DMS153 treated with DMSO at 0.1 percent for 48 hours (cell line): ENCODE measurements at regions not wholly inside any gene's neighbourhood (a gene's known extent, or its start where the extent isn't known, plus 50 kb on each side); places are given as distances from the start of the nearest gene placed in this dataset.

Experiments used
- DNase-seq: peaks from one replicate; lab custom pipeline; 2025; ENCODE audit not compliant: unreplicated experiment; lab: John Stamatoyannopoulos, UW

DNA sequence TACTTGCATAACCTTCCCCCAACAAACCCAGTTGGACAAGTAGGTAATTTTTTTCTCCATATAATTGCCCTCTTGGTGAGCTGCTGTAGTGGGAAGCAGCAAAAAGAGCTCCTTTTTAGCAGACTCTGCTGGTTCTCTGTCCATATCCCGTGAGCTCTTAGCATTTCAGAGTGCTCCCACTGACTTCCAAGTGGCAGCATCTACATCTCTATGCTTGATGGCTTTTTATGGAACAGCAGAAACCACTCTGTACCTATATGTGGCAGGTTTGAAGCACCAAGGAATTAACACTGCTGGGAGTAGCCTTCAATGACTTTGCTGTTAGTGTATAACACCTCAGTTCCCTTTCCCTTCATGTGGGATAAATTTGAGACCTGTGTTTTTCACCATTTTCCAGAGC lies 168.4 kb upstream of the NHS start:
- DNase-seq = no peak

- DNase-seq = no peak
These were observed 160.0 kb upstream of the NHS start for GRCh38 chrX:17214962-17215361.

DNA sequence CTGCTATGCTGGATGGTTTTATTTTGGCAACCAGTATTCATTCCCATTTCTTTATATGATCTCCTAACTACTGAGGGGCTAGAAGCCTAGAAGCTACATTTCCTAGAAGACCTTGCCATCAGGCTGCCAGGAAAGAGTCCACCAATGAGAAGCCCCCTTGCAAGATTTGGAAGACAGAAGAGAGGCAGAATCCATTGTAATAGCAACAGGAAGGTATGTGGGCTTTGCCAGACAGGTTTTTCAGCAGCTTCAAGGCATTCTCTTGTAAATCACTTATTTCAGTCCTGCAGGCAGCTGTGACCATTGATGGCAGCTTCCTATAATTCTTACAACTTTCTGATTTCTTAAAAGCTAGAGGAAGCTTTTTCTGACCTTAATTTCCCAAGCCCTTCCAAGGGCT lies 148.3 kb upstream of the NHS start:
- DNase-seq = no peak

GRCh38 chrX:17237146-17237545 lies 137.9 kb upstream of the NHS start:
- no peak for DNase-seq

GRCh38 chrX:17242470-17242869 lies 132.5 kb upstream of the NHS start:
- peak; percentile 22 for DNase-seq

DNA sequence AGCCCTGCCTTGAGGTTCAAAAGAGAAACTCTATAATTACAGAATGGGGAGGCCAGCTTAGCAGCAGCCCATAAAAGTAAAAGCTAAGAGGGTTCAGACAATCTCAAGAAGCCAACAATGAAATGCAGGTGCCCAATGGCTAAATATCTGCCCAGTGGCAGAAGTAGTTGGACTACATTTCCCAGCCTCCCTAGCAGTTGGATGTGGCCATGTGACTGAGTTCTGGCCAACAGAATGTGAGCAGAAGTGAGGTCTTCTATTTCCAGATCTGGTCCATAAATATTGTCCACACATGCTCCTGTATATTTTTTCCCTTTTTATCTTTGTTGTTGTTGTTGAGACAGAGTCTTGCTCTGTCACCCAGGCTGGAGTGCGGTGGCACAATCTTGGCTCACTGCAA lies 127.9 kb upstream of the NHS start:
- peak; percentile 0 for DNase-seq

- no peak for DNase-seq
These were observed 112.9 kb upstream of the NHS start for GRCh38 chrX:17262123-17262522.

- no peak for DNase-seq
These were observed 108.9 kb upstream of the NHS start for GRCh38 chrX:17266136-17266535.

- DNase-seq = no peak
These were observed 96.0 kb upstream of the NHS start for GRCh38 chrX:17278961-17279360.

DNA sequence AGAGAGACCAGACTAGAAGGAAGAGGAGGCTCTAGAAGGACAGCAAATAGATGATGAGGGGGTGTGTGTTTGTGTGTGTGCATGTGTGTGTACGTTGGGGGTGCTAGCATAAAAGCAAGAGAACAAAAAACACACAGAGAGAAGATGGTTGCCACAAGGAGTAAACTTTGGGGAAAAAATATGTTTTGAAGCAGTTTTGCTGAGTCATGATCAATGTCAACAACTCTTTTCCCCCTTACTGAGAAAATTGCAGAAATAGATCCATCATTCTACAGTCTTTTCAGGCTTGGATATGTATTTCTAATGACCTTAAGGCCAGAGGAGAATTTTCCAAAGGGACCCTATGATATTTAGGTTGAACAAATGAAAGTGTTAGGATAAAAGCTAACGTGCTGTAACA lies 89.0 kb upstream of the NHS start:
- no peak for DNase-seq

DNA sequence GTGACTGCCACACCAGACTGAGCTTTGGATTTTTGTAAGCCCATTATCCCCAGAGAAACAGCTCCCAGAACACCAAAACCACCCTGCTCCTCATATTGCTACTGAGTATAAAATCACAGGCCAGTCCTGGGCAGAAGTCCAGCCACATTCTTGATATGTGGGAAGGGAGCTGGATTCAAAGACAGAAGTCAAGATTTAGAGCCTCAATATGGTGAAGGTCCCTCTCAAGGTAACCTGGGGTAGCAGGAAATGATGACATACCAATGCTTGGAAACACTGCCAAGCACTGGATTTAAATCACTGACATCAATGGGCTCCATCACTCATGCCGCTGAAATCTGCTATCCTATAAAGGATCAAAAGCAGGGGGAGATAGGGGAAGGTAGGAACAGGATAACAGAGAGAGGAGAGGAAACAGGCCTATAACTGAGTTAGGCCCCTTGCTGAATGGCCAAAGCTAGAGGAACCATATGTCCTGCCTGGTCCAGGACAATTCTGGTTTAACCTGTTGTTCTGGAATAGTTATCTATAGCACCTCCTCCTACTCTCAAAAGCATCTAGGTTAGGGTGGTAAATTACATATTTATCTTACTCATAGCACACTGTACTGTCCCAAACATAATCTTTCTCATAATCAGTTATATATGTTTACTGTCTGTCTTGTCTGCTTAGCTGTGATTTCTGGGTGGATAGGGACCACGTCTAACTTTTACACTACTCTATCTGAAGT lies 83.7 kb upstream of the NHS start:
- no peak for DNase-seq

DNA sequence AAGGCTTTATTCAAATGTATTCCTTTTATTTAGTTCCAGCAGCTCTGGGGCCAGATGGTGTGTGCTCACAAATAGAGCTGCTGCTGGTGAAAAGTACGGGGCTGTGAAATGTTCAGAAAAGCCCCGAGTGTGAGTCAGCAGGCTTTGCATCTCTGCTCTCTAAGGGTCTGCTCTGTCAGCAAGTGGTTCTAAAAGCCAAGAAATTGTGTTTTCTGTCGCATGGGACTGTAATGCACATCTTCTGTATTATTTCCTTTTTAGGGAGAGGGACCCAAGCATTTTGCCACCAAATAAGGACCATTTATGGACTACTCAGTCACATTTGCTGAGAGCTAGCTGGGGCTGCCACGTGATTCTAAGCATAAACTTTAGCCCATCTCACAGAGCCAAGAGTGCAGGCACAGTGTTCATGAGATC lies 82.9 kb upstream of the NHS start:
- no peak for DNase-seq

DNA sequence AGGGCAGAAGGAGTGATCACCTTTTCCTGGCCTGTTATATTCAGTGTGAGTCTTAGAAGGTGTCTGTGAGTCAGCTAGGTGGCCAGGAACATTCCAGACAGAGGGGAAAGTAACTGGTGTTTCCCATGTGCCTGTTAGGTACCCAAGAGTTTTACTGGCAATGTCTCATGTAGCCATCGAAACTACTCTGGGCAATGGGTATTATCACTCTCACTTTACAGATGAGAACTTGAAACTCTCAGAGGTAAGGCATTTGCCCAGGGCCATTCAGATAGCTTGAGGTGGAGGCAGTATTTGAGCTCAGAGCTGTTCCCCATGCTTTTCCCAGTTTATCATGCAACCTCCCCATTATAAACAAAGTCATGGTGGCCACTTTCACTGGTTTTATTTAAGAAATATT lies 80.4 kb upstream of the NHS start:
- DNase-seq = no peak

DNA sequence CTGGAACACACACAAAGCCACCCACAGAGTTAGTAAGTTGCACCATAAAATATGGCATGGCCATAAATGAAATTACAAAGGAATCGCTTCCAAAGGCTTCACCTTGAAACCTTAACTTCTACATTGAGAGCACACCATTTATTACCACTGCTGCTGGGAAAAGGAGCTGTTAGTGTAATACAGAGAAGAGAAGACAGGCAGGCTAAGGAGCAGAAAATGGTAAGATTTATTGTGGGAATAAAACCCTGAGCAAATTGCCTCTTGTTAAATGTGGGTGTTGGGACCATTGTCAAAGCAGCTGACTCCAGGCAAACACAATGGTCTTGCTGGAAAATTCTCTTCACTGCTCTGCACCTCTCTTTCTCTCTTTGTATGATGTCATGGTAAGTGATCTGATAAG lies 79.2 kb upstream of the NHS start:
- no peak for DNase-seq

DNA sequence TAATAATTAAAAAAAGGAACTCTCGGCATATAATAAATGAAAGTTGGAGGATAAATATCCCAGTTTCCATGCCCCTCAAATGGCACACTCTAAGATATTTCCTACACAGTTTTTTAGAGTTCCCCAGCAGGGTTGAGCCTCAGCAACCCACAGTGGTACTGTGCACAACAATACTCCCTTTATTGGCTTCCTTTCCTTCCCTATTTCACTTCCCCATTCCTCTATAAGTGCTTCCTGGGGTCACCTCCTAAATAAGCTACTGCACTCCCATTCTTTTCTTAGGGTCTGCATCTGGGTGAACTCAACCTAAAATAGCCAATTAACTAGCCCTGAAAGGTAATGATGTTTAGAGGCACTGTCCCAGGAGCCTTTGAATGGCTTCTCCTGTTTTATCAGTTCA lies 76.4 kb upstream of the NHS start:
- DNase-seq = no peak

DNA sequence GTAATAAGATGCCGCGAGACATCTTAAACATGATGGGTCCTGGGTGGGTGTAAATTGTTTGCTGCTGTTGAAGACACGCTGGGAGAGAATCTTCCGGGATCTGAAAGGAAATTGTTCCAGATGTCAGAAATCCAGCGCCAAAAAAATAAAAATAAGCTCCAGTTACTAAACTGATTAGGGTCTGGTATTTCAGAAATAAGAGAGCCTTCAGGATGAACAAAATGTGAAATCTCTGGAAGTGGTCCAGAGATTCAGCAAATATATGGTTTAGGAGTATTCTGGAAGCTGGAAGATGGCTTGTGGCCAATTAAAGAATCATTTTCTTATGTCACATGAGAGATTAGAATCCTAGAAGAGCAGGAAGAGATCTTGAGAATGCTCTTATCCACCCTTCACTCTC lies 75.8 kb upstream of the NHS start:
- no peak for DNase-seq

DNA sequence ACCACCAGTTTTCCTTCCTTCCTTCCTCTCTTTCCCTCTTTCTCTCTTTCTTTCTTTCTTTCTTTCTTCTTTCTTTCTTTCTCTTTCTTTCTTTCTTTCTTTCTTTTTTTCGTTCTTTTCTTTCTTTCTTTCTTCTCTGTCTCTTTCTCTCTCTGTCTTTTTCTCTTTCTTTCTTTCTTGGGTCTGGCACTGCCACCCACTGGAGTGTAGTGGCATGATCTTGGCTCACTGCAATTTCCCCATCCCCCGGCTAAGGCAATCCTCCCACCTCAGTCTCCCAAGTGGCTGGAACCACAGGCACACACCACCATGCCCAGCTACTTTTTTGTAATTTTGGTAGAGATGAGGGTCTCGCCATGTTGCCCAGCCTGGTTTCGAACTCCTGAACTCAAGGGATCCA lies 51.6 kb upstream of the NHS start:
- DNase-seq = no peak
